HCT116 (cell line): ENCODE measurements at regions not wholly inside any gene's neighbourhood (a gene's known extent, or its start where the extent isn't known, plus 50 kb on each side); places are given as distances from the start of the nearest gene placed in this dataset.

Experiments
- ATAC-seq: fragments of 200-7000 bp; cut with Tn5 transposase; 2 replicates; pipeline ENCODE4 v1.9.1; 2020; ENCODE audit warnings: mild to moderate bottlenecking, moderate library complexity
- BruUV-seq: library from RNA; stranded (reverse); fragments of 400-500 nt; replicated peaks from 2 replicates; lab custom pipeline; 2021; lab: Mats Ljungman, UMichigan
- CTCF ChIA-PET: fragments of 300-600 bp; sonication (Branson Sonifier 250); formaldehyde crosslinking; loops from one replicate; lab custom pipeline; 2021; ENCODE audit warnings: antibody characterized with exemption; lab: Charles Lee
- POLR2A ChIA-PET: fragments of 300-600, 350-600 bp; sonication (Branson Sonifier 250); formaldehyde crosslinking; loops from one replicate; lab custom pipeline; 2021; ENCODE audit warnings: antibody characterized with exemption; lab: Charles Lee
- RAD21 ChIA-PET, 2 experiments: fragments of 300-600 bp; sonication (Branson Sonifier 250); formaldehyde crosslinking; loops; one replicate each; lab custom pipeline; 2023; ENCODE audit warnings: low total read pairs in 2 of 2; ENCODE audit not compliant: uncharacterized antibody in 2 of 2, unreplicated experiment in 2 of 2, low non-redundant PET in 1 of 2; lab: Charles Lee
- DNase-seq: peaks from one replicate; pipeline ENCODE4 v3.0.0-alpha.2; 2010; ENCODE audit warnings: low read depth, low spot score
- H2AFZ ChIP-seq: fragments of 200-600 bp; shearing (Covaris generic), sonication (generic); 2 replicates; pipeline ENCODE4 v1.6.1; 2017; ENCODE audit warnings: low read depth, mixed run types, mixed read lengths, antibody characterized with exemption, low read length; ENCODE audit not compliant: poor library complexity, severe bottlenecking
- H3K27ac ChIP-seq: 2 replicates; pipeline ENCODE4 v1.5.1; 2012; ENCODE audit warnings: low read depth, low read length
- H3K27me3 ChIP-seq: fragments of 200-600 bp; sonication (generic); 2 replicates; pipeline ENCODE4 v1.6.1; 2016; ENCODE audit warnings: mixed run types, low read length, mixed read lengths; ENCODE audit not compliant: insufficient read depth
- H3K36me3 ChIP-seq, 2 experiments: fragments of 200-500 bp in 1 of 2; fragments of 200-600 bp in 1 of 2; sonication (Bioruptor generic) in 1 of 2; sonication (generic) in 1 of 2; 2 replicates each; pipeline versions ENCODE4 v1.5.1 to v1.6.1; 2014 to 2016; ENCODE audit warnings: low read length in 2 of 2, inconsistent platforms in 1 of 2, mixed read lengths in 1 of 2, mixed run types in 1 of 2; ENCODE audit not compliant: insufficient read depth in 2 of 2, control insufficient read depth in 1 of 2
- H3K4me1 ChIP-seq, 2 experiments: fragments of 200-600 bp in 1 of 2; sonication (generic) in 1 of 2; 2 replicates each; pipeline versions ENCODE4 v1.5.1 to v1.6.1; 2012 to 2017; ENCODE audit warnings: low read length in 2 of 2, inconsistent platforms in 1 of 2, mild to moderate bottlenecking in 1 of 2, mixed read lengths in 1 of 2, mixed run types in 1 of 2, moderate library complexity in 1 of 2; ENCODE audit not compliant: insufficient read depth in 2 of 2, control insufficient read depth in 1 of 2
- H3K4me2 ChIP-seq: fragments of 200-600 bp; sonication (generic); 2 replicates; pipeline ENCODE4 v1.6.1; 2017; ENCODE audit warnings: mixed run types, low read length, mixed read lengths
- H3K4me3 ChIP-seq, 2 experiments: fragments of 200-600 bp in 1 of 2; sonication (generic) in 1 of 2; replicated peaks in 1 of 2; 2 replicates each; pipeline ENCODE4 v1.5.1; 2011 to 2016; ENCODE audit warnings: low read length in 2 of 2, control low read depth in 1 of 2, low read depth in 1 of 2, mild to moderate bottlenecking in 1 of 2, mixed read lengths in 1 of 2, mixed run types in 1 of 2
- H3K79me2 ChIP-seq: fragments of 200-600 bp; sonication (generic); 2 replicates; pipeline ENCODE4 v1.6.1; 2017; ENCODE audit warnings: mild to moderate bottlenecking, mixed run types, low read length, moderate library complexity, mixed read lengths; ENCODE audit not compliant: insufficient read depth
- H3K9ac ChIP-seq: fragments of 200-600 bp; sonication (generic); 2 replicates; pipeline ENCODE4 v1.6.1; 2016; ENCODE audit warnings: low read length, mixed read lengths
- H3K9me2 ChIP-seq: fragments of 200-600 bp; sonication (generic), shearing (Covaris generic); 2 replicates; pipeline ENCODE4 v1.6.1; 2017; ENCODE audit warnings: mixed run types, mild to moderate bottlenecking, moderate library complexity; ENCODE audit not compliant: insufficient read depth
- H3K9me3 ChIP-seq, 2 experiments: fragments of 200-500 bp in 1 of 2; fragments of 200-600 bp in 1 of 2; sonication (Bioruptor generic) in 1 of 2; sonication (generic) in 1 of 2; 2 replicates each; pipeline ENCODE4 v1.6.1; 2014 to 2017; ENCODE audit warnings: low read length in 2 of 2, mixed read lengths in 2 of 2, inconsistent platforms in 1 of 2, low read depth in 1 of 2, mild to moderate bottlenecking in 1 of 2, mixed run types in 1 of 2, moderate library complexity in 1 of 2; ENCODE audit not compliant: control insufficient read depth in 1 of 2, insufficient read depth in 1 of 2
- H4K20me1 ChIP-seq: fragments of 200-600 bp; sonication (generic), shearing (Covaris generic); 2 replicates; pipeline ENCODE4 v1.6.1; 2017; ENCODE audit warnings: mixed run types, mild to moderate bottlenecking, moderate library complexity; ENCODE audit not compliant: insufficient read depth
- ATF3 ChIP-seq: IDR thresholded peaks from 2 replicates; pipeline ENCODE4 v1.6.1; 2012
- CBX3 ChIP-seq: IDR thresholded peaks from 2 replicates; pipeline ENCODE4 v1.6.1; 2012; ENCODE audit warnings: low read depth
- CEBPB ChIP-seq: IDR thresholded peaks from 2 replicates; pipeline ENCODE4 v1.6.1; 2012; ENCODE audit warnings: low read depth
- CTCF ChIP-seq, 3 experiments: fragments of 200-600 bp in 1 of 3; sonication (generic) in 1 of 3; IDR thresholded peaks in 2 of 3; conservative IDR thresholded peaks in 1 of 3; 2 replicates each; pipeline ENCODE4 v1.5.1; 2012 to 2017; ENCODE audit warnings: low read depth in 2 of 3, low read length in 2 of 3, antibody characterized with exemption in 1 of 3, borderline replicate concordance in 1 of 3, control low read depth in 1 of 3, mild to moderate bottlenecking in 1 of 3, mixed read lengths in 1 of 3, mixed run types in 1 of 3, moderate library complexity in 1 of 3; ENCODE audit not compliant: insufficient read depth in 1 of 3
- EGR1 ChIP-seq: IDR thresholded peaks from 2 replicates; pipeline ENCODE4 v1.6.1; 2012; ENCODE audit warnings: low read depth
- ELF1 ChIP-seq: IDR thresholded peaks from 2 replicates; pipeline ENCODE4 v1.6.1; 2012; ENCODE audit warnings: low read depth, borderline replicate concordance
- EZH2 ChIP-seq: fragments of 200-600 bp; sonication (generic); IDR thresholded peaks from 2 replicates; pipeline ENCODE4 v1.6.1; 2017; ENCODE audit warnings: antibody characterized with exemption, mixed run types
- FOSL1 ChIP-seq: IDR thresholded peaks from 2 replicates; pipeline ENCODE4 v1.6.1; 2012; ENCODE audit warnings: low read depth
- JUND ChIP-seq: IDR thresholded peaks from 2 replicates; pipeline ENCODE4 v1.6.1; 2012
- MAX ChIP-seq: IDR thresholded peaks from 2 replicates; pipeline ENCODE4 v1.6.1; 2012
- POLR2A ChIP-seq: IDR thresholded peaks from 2 replicates; pipeline ENCODE4 v1.7.0; 2011; ENCODE audit warnings: borderline replicate concordance; ENCODE audit not compliant: insufficient read depth, insufficient read length; ENCODE audit errors: extremely low read depth
- POLR2AphosphoS5 ChIP-seq: IDR thresholded peaks from 2 replicates; pipeline ENCODE4 v1.6.1; 2011; ENCODE audit warnings: mild to moderate bottlenecking, low read depth, low read length, moderate library complexity
- RAD21 ChIP-seq: IDR thresholded peaks from 2 replicates; pipeline ENCODE4 v1.6.1; 2012; ENCODE audit warnings: low read depth, mild to moderate bottlenecking
- REST ChIP-seq: IDR thresholded peaks from 2 replicates; pipeline ENCODE4 v1.6.1; 2012; ENCODE audit warnings: low read depth
- SIN3A ChIP-seq: IDR thresholded peaks from 2 replicates; pipeline ENCODE4 v1.6.1; 2012; ENCODE audit warnings: low read depth
- SP1 ChIP-seq: IDR thresholded peaks from 2 replicates; pipeline ENCODE4 v1.6.1; 2012; ENCODE audit warnings: low read depth
- YY1 ChIP-seq: IDR thresholded peaks from 2 replicates; pipeline ENCODE4 v1.6.1; 2011; ENCODE audit warnings: low read length, low read depth, moderate library complexity, mild to moderate bottlenecking; ENCODE audit not compliant: insufficient replicate concordance; ENCODE audit errors: extremely low read depth
- ZBTB33 ChIP-seq: IDR thresholded peaks from 2 replicates; pipeline ENCODE4 v1.6.1; 2011; ENCODE audit warnings: mild to moderate bottlenecking, low read length, moderate library complexity; ENCODE audit not compliant: insufficient replicate concordance; ENCODE audit errors: extremely low read depth
- ZFX ChIP-seq: fragments of 450-650 bp; IDR thresholded peaks from 2 replicates; pipeline ENCODE4 v1.6.1; 2017
- intact Hi-C: fragments of 100-400 bp; cut with micrococcal nuclease; formaldehyde crosslinking; loops from 2 replicates; pipeline ENCODE4 v1.10.0; 2022

- TF ChIP-seq RAD21 (no peak), POLR2AphosphoS5 (no peak)
These were observed 429.0 kb downstream of the UTRN start (continued) for GRCh38 chr6:144714021-144714712.

- intact Hi-C loops = no loop called here
- H3K4me3 ChIP-seq = no peak overlapping the region
- BruUV-seq = no TSS peak
- RAD21 ChIA-PET = no interaction called here
- no peaks in the 10 kb centered on the region for H4K20me1 ChIP-seq
- H3K79me2 ChIP-seq = no peaks in the 10 kb centered on the region
- CTCF ChIA-PET = no interaction called here
- H2AFZ ChIP-seq = no peak overlapping the region
- no peaks in the 10 kb centered on the region for H3K9me2 ChIP-seq
- no peak overlapping the region for H3K9ac ChIP-seq
- no peak for DNase-seq
- H3K36me3 ChIP-seq = no peaks in the 10 kb centered on the region
- no peak overlapping the region for H3K27ac ChIP-seq
- peaks cover 0 to 15% of the 10 kb centered on the region in 2 experiments; a peak in 2 of 4 replicates for H3K4me1 ChIP-seq
- H3K27me3 ChIP-seq = no peaks in the 10 kb centered on the region
- no peaks in the 10 kb centered on the region for H3K9me3 ChIP-seq
- ATAC-seq = no peak
- H3K4me2 ChIP-seq = no peak overlapping the region
- POLR2A ChIA-PET = no interaction called here
- no peak for TF ChIP-seq ZFX
- TF ChIP-seq FOSL1 = no peak
- TF ChIP-seq SIN3A = no peak
- no peak for TF ChIP-seq YY1
- TF ChIP-seq EGR1 = no peak
- no peak for TF ChIP-seq SP1
- no peak for TF ChIP-seq POLR2AphosphoS5
- TF ChIP-seq CTCF (IDR thresholded peaks at IDR 0.05 in 2 of 3, conservative IDR thresholded peaks at IDR 0.05 in 1 of 3; ENCODE audit: borderline replicate concordance in 1 of 3, insufficient read depth in 1 of 3, low read depth in 2 of 3, low read length in 2 of 3) = no peak
- TF ChIP-seq CBX3 = no peak
- TF ChIP-seq EZH2 = no peak
- no peak for TF ChIP-seq CEBPB
- no peak for TF ChIP-seq ZBTB33
- no peak for TF ChIP-seq ATF3
- no peak for TF ChIP-seq RAD21
- no peak for TF ChIP-seq MAX
- TF ChIP-seq ELF1 = no peak
- no peak for TF ChIP-seq JUND
- no peak for TF ChIP-seq POLR2A
- TF ChIP-seq REST = no peak
These were observed 430.2 kb downstream of the UTRN start for GRCh38 chr6:144715344-144715743.
